ENCODE measurements at regions not wholly inside any gene's neighbourhood (a gene's known extent, or its start where the extent isn't known, plus 50 kb on each side); places are given as distances from the start of the nearest gene placed in this dataset.

DNA sequence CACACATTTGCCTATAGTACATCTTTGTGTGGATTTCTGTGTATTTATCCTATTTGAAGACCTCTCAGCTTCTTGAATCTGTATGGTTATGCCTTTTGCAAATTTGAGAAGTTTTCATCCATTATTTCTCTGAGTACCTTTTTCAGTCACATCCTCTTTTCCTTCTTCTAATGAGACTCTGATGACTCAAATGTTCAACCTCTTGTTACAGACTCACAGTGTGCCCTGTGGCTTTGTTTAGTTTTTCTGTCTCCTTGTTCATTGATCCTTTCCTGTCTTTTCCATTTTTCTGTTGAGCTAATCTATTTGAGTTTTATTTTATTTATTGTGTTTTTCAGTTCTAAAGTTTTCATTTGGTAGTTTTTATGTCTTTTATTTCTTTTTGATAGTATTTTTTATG lies 87.0 kb upstream of the LRP1B start:
- no peak for DNase-seq

- no peak for DNase-seq
Observed at GRCh38 chr2:142200062-142200461, 69.2 kb upstream of the LRP1B start.

DNA sequence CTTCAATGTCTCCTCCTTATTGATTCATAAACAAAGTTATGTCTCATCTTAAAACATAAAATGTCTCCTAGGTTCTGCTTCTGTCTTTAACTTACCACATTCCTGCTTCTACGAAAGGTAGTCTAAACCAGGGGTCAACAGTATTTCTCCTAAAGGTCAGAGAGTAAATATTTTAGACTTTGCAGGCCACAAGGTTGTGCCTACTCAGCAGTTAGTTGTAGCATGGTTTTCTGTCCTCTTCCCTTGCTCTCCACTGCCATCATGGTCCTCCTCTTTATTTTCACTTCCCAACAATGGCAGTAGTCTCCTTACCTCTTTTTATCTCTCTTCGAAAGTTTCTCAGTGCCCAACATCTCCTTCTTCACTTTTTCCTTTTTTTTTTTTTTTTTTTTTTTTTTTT lies 68.3 kb upstream of the LRP1B start:
- DNase-seq = no peak

- DNase-seq = no peak
Observed at GRCh38 chr2:142190805-142191204, 60.0 kb upstream of the LRP1B start.

- DNase-seq = no peak
Observed at GRCh38 chr2:142189501-142189900, 58.7 kb upstream of the LRP1B start.

DNA sequence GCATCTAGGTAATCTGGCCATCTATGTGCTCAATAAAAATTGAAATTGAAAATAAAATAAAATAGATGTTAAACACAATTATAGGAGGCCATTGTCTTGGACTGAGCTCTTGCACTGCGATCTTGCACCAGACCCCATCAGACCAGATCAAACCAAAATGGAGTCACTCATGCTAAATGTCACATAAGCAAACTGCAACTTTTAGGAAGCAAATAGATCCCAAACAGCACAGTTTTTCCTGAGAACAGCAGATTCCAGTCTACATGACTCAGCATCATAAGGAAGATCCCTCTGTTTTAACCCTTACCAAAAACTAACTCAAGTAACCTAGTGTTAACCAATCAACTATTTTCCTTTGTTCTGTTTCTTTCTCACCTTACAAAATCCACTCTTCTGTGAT lies 57.7 kb upstream of the LRP1B start:
- no peak for DNase-seq

GRCh38 chr2:142180820-142181533 lies 50.2 kb upstream of the LRP1B start:
- no peak for DNase-seq
